Right lobe of liver (tissue), 4 donors: ENCODE measurements at regions not wholly inside any gene's neighbourhood (a gene's known extent, or its start where the extent isn't known, plus 50 kb on each side); places are given as distances from the start of the nearest gene placed in this dataset.

Source experiments
- POLR2A ChIP-seq: fragments of 450-650 bp; IDR thresholded peaks from one replicate; pipeline ENCODE4 v1.6.1; 2017; ENCODE audit warnings: antibody characterized with exemption, mild to moderate bottlenecking
- TF ChIP-seq, protein P1 (sequence below), 4 donors: fragments of 200-600 bp in 3 of 4; fragments of 450-650 bp in 1 of 4; IDR thresholded peaks; one replicate each; pipeline versions ENCODE4 v1.5.1 to v1.8.0; 2016 to 2022; ENCODE audit warnings: antibody characterized with exemption in 4 of 4, mild to moderate bottlenecking in 2 of 4
- donor health status: DM: no; HTN: no; CAD: no.
- donor health status: DM: no; HTN: no; CAD: no.
- donor health status: DM: no; HTN: yes; CAD: no.

- TF ChIP-seq, protein P1, sequence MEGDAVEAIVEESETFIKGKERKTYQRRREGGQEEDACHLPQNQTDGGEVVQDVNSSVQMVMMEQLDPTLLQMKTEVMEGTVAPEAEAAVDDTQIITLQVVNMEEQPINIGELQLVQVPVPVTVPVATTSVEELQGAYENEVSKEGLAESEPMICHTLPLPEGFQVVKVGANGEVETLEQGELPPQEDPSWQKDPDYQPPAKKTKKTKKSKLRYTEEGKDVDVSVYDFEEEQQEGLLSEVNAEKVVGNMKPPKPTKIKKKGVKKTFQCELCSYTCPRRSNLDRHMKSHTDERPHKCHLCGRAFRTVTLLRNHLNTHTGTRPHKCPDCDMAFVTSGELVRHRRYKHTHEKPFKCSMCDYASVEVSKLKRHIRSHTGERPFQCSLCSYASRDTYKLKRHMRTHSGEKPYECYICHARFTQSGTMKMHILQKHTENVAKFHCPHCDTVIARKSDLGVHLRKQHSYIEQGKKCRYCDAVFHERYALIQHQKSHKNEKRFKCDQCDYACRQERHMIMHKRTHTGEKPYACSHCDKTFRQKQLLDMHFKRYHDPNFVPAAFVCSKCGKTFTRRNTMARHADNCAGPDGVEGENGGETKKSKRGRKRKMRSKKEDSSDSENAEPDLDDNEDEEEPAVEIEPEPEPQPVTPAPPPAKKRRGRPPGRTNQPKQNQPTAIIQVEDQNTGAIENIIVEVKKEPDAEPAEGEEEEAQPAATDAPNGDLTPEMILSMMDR (IDR thresholded peaks at IDR 0.05), result no peak
- TF ChIP-seq POLR2A, result no peak
These were observed 504.3 kb upstream of the ATXN8OS start for GRCh38 chr13:69603144-69603853.
